Activated naive CD4-positive, alpha-beta T cell treated with anti-CD3 and anti-CD28 coated beads, Interleukin-2, amount 50 U/mL, for 72 hours (primary cell): ENCODE measurements at regions not wholly inside any gene's neighbourhood (a gene's known extent, or its start where the extent isn't known, plus 50 kb on each side); places are given as distances from the start of the nearest gene placed in this dataset.

Experiments used
- ATAC-seq, 2 donors: fragments of 150-1000 bp; cut with Tn5 transposase; 2 replicates each; pipeline ENCODE4 v1.10.0; 2021; ENCODE audit warnings: mild to moderate bottlenecking in 2 of 2, moderate library complexity in 2 of 2
- DNase-seq, 2 donors: peaks; one replicate each; pipeline ENCODE4 v3.0.0; 2021 to 2022; ENCODE audit warnings: low spot score in 2 of 2
- H3K27ac Mint-ChIP-seq, 2 donors: one replicate each; pipeline ENCODE4 v1.8.0; 2022; ENCODE audit warnings: mild to moderate bottlenecking in 2 of 2, mixed read lengths in 2 of 2
- H3K36me3 Mint-ChIP-seq, 2 donors: one replicate each; pipeline ENCODE4 v1.8.0; 2022; ENCODE audit warnings: mixed read lengths in 2 of 2
- H3K9me3 Mint-ChIP-seq, 2 donors: one replicate each; pipeline ENCODE4 v1.8.0; 2022; ENCODE audit warnings: mixed read lengths in 2 of 2

DNA sequence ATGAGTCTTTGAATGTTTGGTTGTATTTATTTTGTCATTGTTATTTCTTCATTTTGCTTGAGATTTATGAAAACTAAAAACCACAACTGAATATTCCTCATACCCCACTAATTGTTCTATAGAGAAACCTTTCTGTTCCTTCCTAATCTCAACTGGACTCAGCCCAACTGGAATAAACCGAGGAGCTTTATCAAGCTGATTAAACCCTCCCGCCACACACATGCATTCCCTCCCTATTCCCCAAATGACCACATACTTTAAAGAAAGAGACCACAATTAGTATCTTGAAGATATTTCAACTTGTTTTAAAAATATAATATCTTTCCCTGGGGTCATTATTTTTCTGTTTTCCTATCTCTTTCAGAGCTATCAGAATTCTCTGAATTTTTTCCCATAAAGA lies 107.5 kb downstream of the OSR1 start:
- DNase-seq (no peak), ATAC-seq (no peak)
- peaks cover 0 to 3% of the 10 kb centered on the region in 2 donors for H3K9me3 Mint-ChIP-seq
- no peak overlapping the region for H3K27ac Mint-ChIP-seq
- H3K36me3 Mint-ChIP-seq: no peaks in the 10 kb centered on the region

DNA sequence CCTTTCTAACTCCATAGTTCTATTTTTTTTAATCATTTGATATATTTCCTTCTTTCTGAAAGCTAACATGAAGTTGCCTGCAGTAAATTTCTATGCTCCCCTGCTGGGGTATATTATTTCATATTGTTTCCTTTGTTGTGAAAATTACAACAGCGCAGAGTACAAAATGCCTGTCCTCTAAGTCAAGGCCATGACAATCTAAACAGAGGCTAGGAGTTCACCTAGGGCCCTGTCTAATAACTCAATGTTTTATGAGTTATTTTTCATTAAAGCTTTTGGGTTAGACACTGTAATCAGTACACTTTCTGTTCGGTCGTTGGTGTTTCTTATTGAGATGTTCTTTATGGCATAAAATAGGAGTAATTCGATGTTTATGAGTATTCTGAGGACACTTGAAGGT lies 111.2 kb downstream of the OSR1 start:
- Mint-ChIP-seq H3K27ac (no peak overlapping the region), H3K9me3 (no peaks in the 10 kb centered on the region), H3K36me3 (no peaks in the 10 kb centered on the region)
- DNase-seq: no peak
- ATAC-seq: no peak

DNA sequence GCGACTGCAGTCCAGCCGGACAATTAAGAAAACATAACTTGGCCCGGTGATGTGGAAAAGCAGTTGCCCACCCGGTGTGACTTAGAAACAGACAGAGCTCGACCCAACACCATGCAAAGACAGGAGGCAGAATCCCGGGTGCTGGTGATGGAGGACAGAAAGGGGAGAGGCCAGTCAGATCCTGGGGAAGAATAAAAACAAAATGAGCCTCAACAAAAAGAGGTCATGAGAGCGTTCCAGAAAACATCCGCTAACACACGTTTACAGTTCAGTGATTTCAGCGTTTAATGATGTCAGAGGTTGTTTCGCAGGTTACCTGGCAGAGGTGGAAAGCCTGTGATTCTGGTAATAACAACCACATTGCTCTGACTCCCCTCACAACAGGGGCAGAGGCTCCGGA lies 111.9 kb downstream of the OSR1 start:
- Mint-ChIP-seq H3K27ac (no peak overlapping the region), H3K36me3 (no peaks in the 10 kb centered on the region), H3K9me3 (no peaks in the 10 kb centered on the region)
- ATAC-seq: no peak
- DNase-seq: no peak

DNA sequence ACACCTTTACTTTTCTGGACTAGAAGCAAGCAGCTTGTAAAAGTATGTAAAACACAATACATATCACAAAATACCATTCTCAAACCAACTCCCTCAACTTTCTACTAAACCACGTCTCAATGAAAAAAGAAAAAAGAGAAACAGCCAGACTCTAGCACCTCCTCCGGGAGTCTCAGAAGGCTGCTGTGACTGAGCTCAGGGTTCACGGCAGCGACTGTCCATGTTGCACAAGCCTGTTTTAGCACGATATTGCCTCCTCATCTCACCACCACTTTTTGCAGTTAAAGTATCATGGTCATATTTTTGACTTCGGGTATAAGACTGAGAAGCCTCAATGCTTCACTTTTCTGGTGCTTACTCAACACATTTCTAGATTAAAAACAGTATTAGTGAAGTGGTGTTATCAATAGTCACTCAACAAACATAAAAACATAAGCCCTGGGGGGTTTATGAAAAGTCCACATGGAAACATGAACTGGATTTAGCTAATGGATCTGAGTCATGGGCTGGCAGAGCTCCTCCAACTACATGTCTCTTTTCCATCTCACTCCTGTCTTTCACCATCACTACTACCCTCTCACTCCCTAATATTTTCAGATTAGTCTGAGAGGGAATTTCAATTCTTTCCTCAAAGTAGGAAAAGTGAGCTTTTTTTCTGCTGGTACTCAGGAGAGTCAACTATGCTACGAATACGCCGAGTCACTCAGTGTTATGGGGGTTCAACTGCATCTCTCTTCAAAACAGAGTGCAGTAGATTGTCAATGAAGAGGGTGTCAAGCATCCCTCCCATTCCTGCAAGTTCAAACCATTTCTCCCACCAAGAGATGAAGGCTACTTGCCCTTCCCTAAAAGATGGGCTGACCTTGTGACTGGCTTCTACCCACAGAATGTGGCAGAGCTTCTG lies 113.7 kb downstream of the OSR1 start:
- no peaks in the 10 kb centered on the region for H3K36me3 Mint-ChIP-seq
- ATAC-seq: no peak
- H3K27ac Mint-ChIP-seq: no peak overlapping the region
- no peak for DNase-seq
- no peaks in the 10 kb centered on the region for H3K9me3 Mint-ChIP-seq

DNA sequence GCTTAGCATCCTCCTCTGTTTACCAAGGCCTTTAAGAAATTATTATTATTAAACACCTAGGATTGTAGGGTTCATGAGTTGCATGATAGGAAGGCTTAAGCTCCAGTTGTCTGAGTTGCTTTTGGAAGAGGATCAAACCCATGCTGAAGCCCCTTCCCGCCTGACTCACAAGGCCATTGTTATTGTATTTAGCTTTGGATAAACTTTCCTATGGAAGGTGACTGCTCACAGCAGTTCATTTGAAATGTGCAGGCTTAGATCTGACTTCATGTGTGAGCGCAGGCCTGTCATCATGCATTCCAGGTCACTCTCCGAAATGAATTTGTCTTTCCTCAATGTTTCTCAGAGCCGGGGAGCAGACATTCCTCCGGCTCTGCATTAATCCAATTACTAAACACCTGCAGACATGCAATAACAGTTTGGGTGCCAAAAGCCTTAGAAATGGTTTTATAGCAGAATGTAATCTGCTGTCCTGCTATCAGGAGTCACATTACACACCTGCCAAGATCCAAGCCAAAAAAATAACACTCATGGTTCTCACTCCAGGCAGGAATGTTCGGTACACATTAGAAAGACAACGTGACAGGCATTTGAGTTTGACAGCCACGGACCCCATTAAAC lies 119.9 kb downstream of the OSR1 start:
- H3K27ac Mint-ChIP-seq: no peak overlapping the region

DNA sequence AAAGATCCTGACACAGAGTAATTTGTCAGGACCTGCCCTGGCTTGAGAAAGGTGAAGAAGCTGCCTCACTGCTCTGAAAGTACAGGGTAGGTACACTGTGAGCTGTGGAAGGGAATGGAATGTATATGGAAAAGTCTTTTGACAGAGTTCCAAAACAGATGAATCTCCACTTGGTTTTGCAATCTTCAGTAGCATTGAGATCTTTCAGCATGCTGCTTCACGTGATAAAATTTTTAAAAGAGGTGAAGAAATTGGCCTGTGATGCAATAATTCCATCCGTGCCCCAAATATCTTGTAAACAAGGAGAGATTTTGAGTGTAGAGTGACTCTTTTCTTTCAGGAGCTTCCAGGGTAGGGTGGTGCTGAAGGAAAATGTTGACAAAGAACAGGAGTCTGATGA lies 123.1 kb downstream of the OSR1 start:
- H3K27ac Mint-ChIP-seq: no peak overlapping the region
- DNase-seq (no peak), ATAC-seq (no peak)
- H3K36me3 Mint-ChIP-seq: no peaks in the 10 kb centered on the region
- H3K9me3 Mint-ChIP-seq: no peaks in the 10 kb centered on the region

More for the DNA sequence above, 119.9 kb downstream of the OSR1 start:
- ATAC-seq: no peak
- H3K9me3 Mint-ChIP-seq: no peaks in the 10 kb centered on the region
- no peak for DNase-seq
- no peaks in the 10 kb centered on the region for H3K36me3 Mint-ChIP-seq

DNA sequence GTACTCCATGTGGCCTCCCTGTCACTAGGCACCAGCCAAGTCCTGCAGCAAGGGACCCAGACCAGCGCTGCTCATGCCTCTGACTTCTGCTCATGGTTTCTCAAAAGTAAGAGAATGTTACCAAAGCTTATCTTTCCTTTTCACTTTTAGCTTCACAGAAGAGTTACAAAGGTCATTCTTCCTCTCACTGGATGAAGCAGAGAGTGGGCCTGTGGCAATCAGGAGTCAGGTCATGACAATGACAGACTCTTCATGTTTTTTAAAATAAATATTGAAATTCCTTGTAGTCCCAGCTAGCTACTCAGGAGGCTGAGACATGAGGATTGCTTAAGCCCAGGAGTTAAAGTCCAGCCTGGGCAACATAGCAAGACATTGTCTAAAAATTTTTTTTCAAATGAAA lies 126.1 kb downstream of the OSR1 start:
- no peak for DNase-seq

DNA sequence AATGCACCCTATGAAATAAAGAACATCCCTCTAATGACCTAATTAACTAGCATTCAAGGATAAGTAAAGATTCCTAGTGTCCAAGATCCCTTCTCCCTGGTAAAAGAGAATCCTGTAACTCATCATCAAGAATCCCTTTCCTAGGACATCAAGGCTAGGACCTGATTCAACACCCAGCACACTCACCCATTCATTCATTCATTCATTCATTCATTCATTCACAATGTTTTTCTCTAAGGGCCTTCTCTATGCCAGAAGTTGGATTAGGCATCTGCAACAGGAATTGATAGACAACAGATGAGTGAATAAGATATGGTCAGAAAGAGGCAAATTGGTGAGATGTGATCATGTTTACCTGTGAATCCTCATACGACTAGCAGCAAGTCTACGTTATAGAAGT lies 126.8 kb downstream of the OSR1 start:
- Mint-ChIP-seq H3K36me3 (no peaks in the 10 kb centered on the region), H3K9me3 (no peaks in the 10 kb centered on the region), H3K27ac (no peak overlapping the region)
- DNase-seq (no peak), ATAC-seq (no peak)

More for the DNA sequence above, 126.1 kb downstream of the OSR1 start:
- H3K27ac Mint-ChIP-seq: no peak overlapping the region
- no peaks in the 10 kb centered on the region for H3K36me3 Mint-ChIP-seq
- no peak for ATAC-seq
- H3K9me3 Mint-ChIP-seq: no peaks in the 10 kb centered on the region

DNA sequence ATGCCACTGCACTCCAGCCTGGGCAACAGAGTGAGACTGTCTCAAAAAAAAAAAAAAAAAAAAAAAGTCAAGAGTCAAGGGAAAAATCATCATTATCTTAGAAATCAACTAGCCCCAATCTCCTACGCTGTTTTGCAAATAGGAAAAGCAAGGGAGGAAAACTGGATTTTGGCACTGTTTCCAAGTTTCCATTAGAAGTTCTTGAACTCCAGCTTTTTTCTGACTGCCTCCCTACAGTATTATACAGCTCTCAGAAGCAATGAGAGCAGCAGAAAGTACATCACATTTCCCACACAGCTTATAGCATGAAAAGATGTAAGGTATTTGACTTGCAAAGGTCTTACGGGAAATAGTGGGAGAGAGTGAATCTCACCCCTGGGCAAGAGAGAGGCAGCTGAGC lies 127.8 kb downstream of the OSR1 start:
- no peak for DNase-seq
- H3K27ac Mint-ChIP-seq: no peak overlapping the region
- no peaks in the 10 kb centered on the region for H3K9me3 Mint-ChIP-seq
- ATAC-seq: no peak
- H3K36me3 Mint-ChIP-seq: no peaks in the 10 kb centered on the region

DNA sequence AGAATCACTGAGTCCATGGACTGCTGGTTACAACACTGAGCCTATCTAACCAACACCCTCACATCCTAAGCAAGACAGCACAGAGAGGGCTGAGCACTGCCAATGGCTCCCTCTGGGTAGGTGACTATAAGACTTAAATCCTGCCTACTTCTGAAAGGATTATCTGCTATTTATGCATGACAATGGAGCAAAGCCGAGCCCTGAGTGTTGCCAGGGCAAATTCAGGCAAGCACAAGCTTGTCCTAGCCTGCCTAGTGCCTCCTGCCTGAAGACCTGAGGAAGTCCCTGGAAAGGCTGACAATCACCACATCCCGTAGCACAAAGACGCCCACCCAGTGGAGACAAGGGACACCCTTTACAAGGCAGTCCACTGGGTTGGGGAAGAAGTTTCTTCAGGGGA lies 129.7 kb downstream of the OSR1 start:
- peak overlapping the region in 1 of 2 donors; percentile 53 for H3K27ac Mint-ChIP-seq
- DNase-seq (no peak), ATAC-seq (no peak)
- H3K9me3 Mint-ChIP-seq: no peaks in the 10 kb centered on the region
- H3K36me3 Mint-ChIP-seq: no peaks in the 10 kb centered on the region

DNA sequence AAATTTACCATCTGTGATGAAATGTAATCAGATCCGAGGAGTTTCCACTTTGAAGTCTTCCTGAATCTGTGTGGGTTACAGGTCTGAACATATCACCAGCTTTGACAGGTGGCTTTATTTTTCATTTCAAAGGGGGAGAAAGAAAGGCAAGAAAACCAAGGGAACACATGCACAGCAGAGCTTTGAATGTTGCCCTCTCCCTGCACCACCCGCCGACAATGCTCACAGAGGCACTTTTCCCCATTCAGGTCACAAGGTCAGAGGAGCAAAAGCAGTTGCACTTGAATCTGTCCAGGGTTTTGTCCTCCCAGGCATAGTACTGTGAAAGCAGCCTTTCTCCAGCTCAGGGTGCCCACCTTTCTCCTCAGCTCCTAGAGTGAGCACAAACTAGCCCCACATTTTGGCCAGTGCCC lies 130.2 kb downstream of the OSR1 start:
- no peak for DNase-seq
- H3K36me3 Mint-ChIP-seq: no peaks in the 10 kb centered on the region
- H3K9me3 Mint-ChIP-seq: no peaks in the 10 kb centered on the region
- no peak overlapping the region for H3K27ac Mint-ChIP-seq
- ATAC-seq: no peak

DNA sequence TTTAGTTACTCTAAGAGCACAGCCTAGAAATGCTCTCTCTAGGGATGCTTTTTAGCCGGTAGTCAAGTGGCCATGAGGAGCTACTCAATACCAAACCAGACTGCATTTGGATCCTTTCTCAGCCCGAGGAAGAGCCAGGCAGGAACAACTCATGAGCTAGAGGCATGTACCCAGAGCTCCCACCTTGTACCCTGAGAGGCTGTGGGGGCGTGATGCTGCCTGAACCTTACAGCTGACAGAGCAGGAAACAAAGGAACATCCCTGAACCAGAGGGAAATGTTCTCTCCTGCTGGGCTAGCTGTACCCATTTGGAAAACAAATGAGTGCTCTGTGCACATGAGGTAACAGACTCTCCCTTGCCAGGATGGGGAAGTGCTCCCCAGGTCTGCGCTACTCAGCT lies 131.6 kb downstream of the OSR1 start:
- no peak for DNase-seq
- Mint-ChIP-seq H3K9me3 (no peaks in the 10 kb centered on the region), H3K36me3 (no peaks in the 10 kb centered on the region), H3K27ac (no peak overlapping the region)
- no peak for ATAC-seq

DNA sequence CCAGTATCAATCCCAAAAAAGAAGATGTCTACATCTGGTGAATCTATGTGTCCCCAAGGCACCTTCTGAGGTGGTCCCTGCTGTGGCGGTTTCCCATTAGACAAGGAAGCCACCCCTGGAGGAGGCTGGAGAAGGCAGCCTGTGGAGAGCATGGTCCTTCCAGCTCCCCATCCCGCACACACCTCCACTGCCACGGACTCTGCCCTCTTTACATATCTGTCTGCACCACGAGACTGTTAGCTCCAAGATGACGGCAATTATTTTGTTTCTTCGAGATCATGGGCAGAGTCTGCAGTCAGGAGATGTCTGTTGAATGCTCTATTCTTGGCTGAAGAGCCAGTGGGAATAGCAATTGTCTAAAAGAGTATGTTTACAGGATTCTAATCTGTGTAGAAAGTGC lies 132.0 kb downstream of the OSR1 start:
- Mint-ChIP-seq H3K36me3 (no peaks in the 10 kb centered on the region), H3K9me3 (no peaks in the 10 kb centered on the region), H3K27ac (no peak overlapping the region)
- no peak for ATAC-seq
- DNase-seq: no peak

DNA sequence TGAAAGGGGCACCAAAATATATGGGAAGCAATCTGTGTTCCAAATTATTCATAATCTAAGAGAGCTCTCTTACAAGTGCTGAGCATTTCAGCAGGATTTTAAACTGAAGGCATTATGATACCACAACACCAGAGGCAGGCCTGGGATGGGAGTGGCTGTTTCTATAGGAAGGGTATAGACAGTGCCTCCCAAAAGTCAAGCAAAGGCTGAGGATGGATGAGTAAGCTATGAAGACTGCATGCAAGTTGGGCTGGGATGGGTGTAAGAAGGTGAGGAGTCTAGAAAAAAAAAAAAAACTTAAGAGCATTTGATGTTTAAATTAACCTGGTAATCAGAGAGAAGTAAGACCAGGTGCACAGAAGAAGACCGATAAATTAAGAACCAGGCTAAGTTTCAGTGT lies 132.5 kb downstream of the OSR1 start:
- no peak for ATAC-seq
- DNase-seq: no peak
- H3K27ac Mint-ChIP-seq: no peak overlapping the region
- no peaks in the 10 kb centered on the region for H3K36me3 Mint-ChIP-seq
- no peaks in the 10 kb centered on the region for H3K9me3 Mint-ChIP-seq

DNA sequence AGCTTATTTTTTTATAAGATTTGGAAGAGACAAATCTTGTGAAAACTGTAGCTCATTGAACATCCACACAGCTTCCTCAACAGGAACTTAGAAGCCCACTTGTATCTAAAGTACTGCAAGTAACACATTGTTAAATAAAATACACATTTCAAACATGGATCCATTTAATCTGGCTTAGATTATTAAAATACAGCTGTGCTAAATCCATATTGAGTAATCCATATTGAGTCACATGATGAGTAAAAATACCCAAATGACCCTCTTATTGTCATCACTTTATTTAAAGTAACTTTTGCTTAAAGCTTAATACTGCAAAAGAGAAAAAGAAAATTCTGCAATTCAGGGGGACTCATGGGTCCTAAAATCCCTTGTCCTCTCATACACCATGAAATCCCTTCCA lies 133.3 kb downstream of the OSR1 start:
- Mint-ChIP-seq H3K27ac (no peak overlapping the region), H3K9me3 (no peaks in the 10 kb centered on the region), H3K36me3 (no peaks in the 10 kb centered on the region)
- ATAC-seq (no peak), DNase-seq (no peak)

DNA sequence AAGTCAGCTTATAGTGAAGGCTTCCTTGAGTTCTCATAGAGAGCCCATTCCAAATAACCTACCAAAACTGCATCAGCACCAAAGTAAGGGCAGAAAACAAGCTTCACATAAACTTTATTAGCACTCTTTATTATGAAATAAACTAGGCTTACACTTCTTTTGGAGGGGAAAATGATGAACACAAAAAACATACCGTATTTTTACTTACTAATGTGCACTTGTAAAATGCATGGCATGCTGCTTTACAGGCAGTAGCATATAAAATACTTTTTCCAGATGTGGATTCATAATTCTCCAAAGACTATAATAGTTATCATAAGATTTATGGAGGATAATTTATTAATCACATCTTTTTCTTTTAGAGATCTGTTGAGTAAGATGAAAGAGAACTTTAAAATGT lies 133.9 kb downstream of the OSR1 start:
- no peak for ATAC-seq

DNA sequence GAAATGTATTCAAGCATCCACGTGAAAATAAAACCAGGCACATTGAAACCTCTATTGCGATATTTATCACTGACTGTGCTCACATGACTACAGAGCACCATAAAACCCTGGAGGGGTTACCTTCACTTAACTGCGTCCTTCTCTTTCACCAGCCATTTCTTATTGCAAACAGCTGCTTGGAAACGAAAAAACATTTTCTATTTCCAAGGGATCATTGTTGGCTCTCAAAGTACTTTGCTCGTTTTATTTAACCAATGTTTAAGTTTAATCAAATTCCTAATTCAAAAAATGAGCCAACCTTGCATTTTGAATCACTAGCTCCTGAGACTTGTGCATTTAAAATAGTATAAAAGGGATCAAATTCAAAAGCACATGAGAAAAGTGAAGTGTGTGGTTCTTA lies 134.4 kb downstream of the OSR1 start:
- no peaks in the 10 kb centered on the region for H3K9me3 Mint-ChIP-seq

More for the DNA sequence above, 133.9 kb downstream of the OSR1 start:
- Mint-ChIP-seq H3K9me3 (no peaks in the 10 kb centered on the region), H3K36me3 (no peaks in the 10 kb centered on the region), H3K27ac (no peak overlapping the region)
- no peak for DNase-seq

DNA sequence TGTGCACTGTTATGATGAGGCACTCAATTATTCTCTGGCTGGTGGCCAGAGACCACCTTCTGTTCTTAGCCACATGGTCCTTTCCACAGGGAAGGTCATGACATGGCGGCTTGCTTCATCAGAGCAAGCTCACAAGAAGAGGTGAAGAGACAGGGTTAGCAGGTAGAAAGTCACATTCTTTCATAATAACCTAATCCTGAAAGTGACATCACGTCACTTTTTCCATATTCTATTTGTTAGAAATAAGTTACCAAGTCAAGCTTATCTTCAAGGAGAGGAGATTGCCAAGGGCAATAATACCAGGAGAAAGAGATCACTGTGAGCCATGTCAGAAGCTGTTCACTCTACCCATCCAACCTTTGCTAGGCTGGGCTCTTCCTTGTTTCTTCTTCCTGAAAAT lies 139.4 kb downstream of the OSR1 start:
- DNase-seq (no peak), ATAC-seq (no peak)
- no peaks in the 10 kb centered on the region for H3K36me3 Mint-ChIP-seq
- no peaks in the 10 kb centered on the region for H3K9me3 Mint-ChIP-seq
- no peak overlapping the region for H3K27ac Mint-ChIP-seq

More for the DNA sequence above, 134.4 kb downstream of the OSR1 start:
- H3K36me3 Mint-ChIP-seq: no peaks in the 10 kb centered on the region
- DNase-seq (no peak), ATAC-seq (no peak)
- H3K27ac Mint-ChIP-seq: no peak overlapping the region
